Left kidney (tissue), 1 donor: ENCODE measurements at regions not wholly inside any gene's neighbourhood (a gene's known extent, or its start where the extent isn't known, plus 50 kb on each side); places are given as distances from the start of the nearest gene placed in this dataset.
"Not testable (repeated sequence)": the region's sequence is repeated elsewhere in the genome, so short reads cannot be mapped to it uniquely, and the experiment has no call there.

Experiments
- DNase-seq: peaks from one replicate; pipeline ENCODE4 v3.0.0-alpha.2; 2013

GRCh38 chr6:87757792-87758191 lies 55.8 kb upstream of the AKIRIN2 start:
- DNase-seq = no peak

- no peak for DNase-seq
Measured at GRCh38 chr6:87756858-87757257, 54.8 kb upstream of the AKIRIN2 start.

GRCh38 chr6:87755708-87756671 lies 54.0 kb upstream of the AKIRIN2 start:
- DNase-seq = no peak

GRCh38 chr6:87754828-87755227 lies 52.8 kb upstream of the AKIRIN2 start:
- DNase-seq = no peak

- no peak for DNase-seq
Measured at GRCh38 chr6:87753131-87753685, 51.2 kb upstream of the AKIRIN2 start.

GRCh38 chr6:87752503-87752902 lies 50.5 kb upstream of the AKIRIN2 start:
- DNase-seq = not testable (repeated sequence)
